Endothelial cell of umbilical vein (primary cell): ENCODE measurements at regions not wholly inside any gene's neighbourhood (a gene's known extent, or its start where the extent isn't known, plus 50 kb on each side); places are given as distances from the start of the nearest gene placed in this dataset.

Experiments
- BruUV-seq: library from RNA; stranded (reverse); fragments of 400-500 nt; replicated peaks from 2 replicates; lab custom pipeline; 2021; lab: Mats Ljungman, UMichigan
- CTCF ChIA-PET: fragments of 300-600, 350-600 bp; sonication (Branson Sonifier 250); formaldehyde crosslinking; loops from one replicate; lab custom pipeline; 2021; ENCODE audit warnings: antibody characterized with exemption, inconsistent platforms; lab: Charles Lee
- POLR2A ChIA-PET: fragments of 300-600, 350-600 bp; sonication (Branson Sonifier 250); formaldehyde crosslinking; loops from one replicate; lab custom pipeline; 2021; ENCODE audit warnings: antibody characterized with exemption, inconsistent platforms; lab: Charles Lee
- DNase-seq: peaks from one replicate; pipeline ENCODE4 v3.0.0-alpha.2; 2011; ENCODE audit warnings: low read depth, low spot score
- FAIRE-seq: peaks from 2 replicates; lab custom pipeline; 2011; peaks lifted over from hg19 to GRCh38; lab: Jason Lieb, UNC
- H2AFZ ChIP-seq: 2 replicates; pipeline ENCODE4 v1.6.0; 2012; ENCODE audit warnings: low read depth, low read length, control low read depth, inconsistent platforms
- H3K27ac ChIP-seq: 2 replicates; pipeline ENCODE4 v1.5.1; 2011; ENCODE audit warnings: low read depth, mild to moderate bottlenecking, control low read depth, low read length, moderate library complexity; ENCODE audit not compliant: insufficient read depth
- H3K27me3 ChIP-seq, 2 experiments: 2 replicates each; pipeline versions ENCODE4 v1.6.0 to v1.6.1; 2011; ENCODE audit warnings: low read length in 2 of 2, mixed read lengths in 1 of 2; ENCODE audit not compliant: control insufficient read depth in 2 of 2, insufficient read depth in 2 of 2
- H3K36me3 ChIP-seq, 2 experiments: 2 replicates in 1 of 2; 3 replicates in 1 of 2; pipeline ENCODE4 v1.5.1; 2011; ENCODE audit warnings: low read length in 2 of 2, mild to moderate bottlenecking in 1 of 2, moderate library complexity in 1 of 2; ENCODE audit not compliant: control insufficient read depth in 2 of 2, insufficient read depth in 2 of 2; ENCODE audit errors: extremely low read depth in 1 of 2
- H3K4me1 ChIP-seq: 3 replicates; pipeline ENCODE4 v1.5.1; 2011; ENCODE audit warnings: mild to moderate bottlenecking, low read length; ENCODE audit not compliant: control insufficient read depth, insufficient read depth; ENCODE audit errors: extremely low read depth
- H3K4me2 ChIP-seq: 2 replicates; pipeline ENCODE4 v1.6.1; 2011; ENCODE audit warnings: low read length, control low read depth, mixed read lengths; ENCODE audit not compliant: insufficient read depth
- H3K4me3 ChIP-seq, 3 experiments: fragments of 200-600 bp in 1 of 3; sonication (generic), shearing (Covaris generic) in 1 of 3; replicated peaks in 1 of 3; 2 replicates each; pipeline ENCODE4 v1.5.1; 2011 to 2016; ENCODE audit warnings: control low read depth in 3 of 3, low read length in 3 of 3, mild to moderate bottlenecking in 2 of 3, inconsistent platforms in 1 of 3, low read depth in 1 of 3, moderate library complexity in 1 of 3; ENCODE audit not compliant: insufficient read depth in 1 of 3
- H3K79me2 ChIP-seq: 2 replicates; pipeline ENCODE4 v1.6.0; 2012; ENCODE audit warnings: low read length, inconsistent platforms; ENCODE audit not compliant: control insufficient read depth, insufficient read depth
- H3K9ac ChIP-seq: replicated peaks from 2 replicates; pipeline ENCODE3; 2011; ENCODE audit warnings: low read length, control low read depth; ENCODE audit not compliant: insufficient read depth; ENCODE audit errors: extremely low read depth
- H3K9me1 ChIP-seq: replicated peaks from 3 replicates; pipeline ENCODE4 v1.6.0; 2011; ENCODE audit warnings: mild to moderate bottlenecking, low read length; ENCODE audit not compliant: control insufficient read depth, insufficient read depth; ENCODE audit errors: extremely low read depth
- H3K9me3 ChIP-seq: replicated peaks from 2 replicates; pipeline ENCODE4 v1.5.1; 2012; ENCODE audit warnings: low read length, inconsistent platforms; ENCODE audit not compliant: control insufficient read depth, insufficient read depth
- H4K20me1 ChIP-seq: replicated peaks from 2 replicates; pipeline ENCODE3; 2011; ENCODE audit warnings: mild to moderate bottlenecking, low read length; ENCODE audit not compliant: control insufficient read depth, insufficient read depth; ENCODE audit errors: extremely low read depth
- CTCF ChIP-seq, 2 donors: IDR thresholded peaks; 1 replicate in 1 of 2; 2 replicates in 1 of 2; pipeline ENCODE4 v1.5.1; 2011; ENCODE audit warnings: low read length in 2 of 2, mild to moderate bottlenecking in 2 of 2, moderate library complexity in 2 of 2, control low read depth in 1 of 2, inconsistent platforms in 1 of 2, low read depth in 1 of 2; ENCODE audit not compliant: insufficient read depth in 1 of 2; ENCODE audit errors: extremely low read depth in 1 of 2
- EZH2 ChIP-seq: IDR thresholded peaks from 2 replicates; pipeline ENCODE4 v1.6.1; 2012; ENCODE audit warnings: borderline replicate concordance, low read depth, mild to moderate bottlenecking, moderate library complexity, low read length, inconsistent platforms; ENCODE audit not compliant: severe bottlenecking
- FOS ChIP-seq: IDR thresholded peaks from 2 replicates; pipeline ENCODE4 v1.6.1; 2011; ENCODE audit warnings: mild to moderate bottlenecking, low read length, moderate library complexity, borderline replicate concordance; ENCODE audit not compliant: insufficient read depth
- GATA2 ChIP-seq: IDR thresholded peaks from 2 replicates; pipeline ENCODE4 v1.7.0; 2011; ENCODE audit warnings: low read depth, mild to moderate bottlenecking, moderate library complexity, mixed read lengths, low read length; ENCODE audit not compliant: insufficient read length, insufficient read depth
- JUN ChIP-seq: IDR thresholded peaks from 2 replicates; pipeline ENCODE4 v1.6.1; 2011; ENCODE audit warnings: borderline replicate concordance, low read depth; ENCODE audit not compliant: insufficient read length, insufficient read depth
- MAX ChIP-seq: IDR thresholded peaks from 2 replicates; pipeline ENCODE4 v1.6.1; 2011; ENCODE audit not compliant: insufficient read depth, insufficient read length
- MYC ChIP-seq: IDR thresholded peaks from one replicate; pipeline ENCODE4 v1.6.1; 2011; ENCODE audit warnings: mild to moderate bottlenecking, low read depth, low read length
- POLR2A ChIP-seq: IDR thresholded peaks from 2 replicates; pipeline ENCODE4 v1.6.1; 2012; ENCODE audit warnings: low read depth, mild to moderate bottlenecking, control low read depth, low read length
- POLR2AphosphoS5 ChIP-seq: IDR thresholded peaks from 2 replicates; pipeline ENCODE4 v1.6.1; 2012; ENCODE audit warnings: low read depth, mild to moderate bottlenecking, control low read depth, low read length, moderate library complexity; ENCODE audit not compliant: insufficient read depth
- dilution Hi-C: fragments of 300-500 bp; cut with MboI; formaldehyde crosslinking; loops from one replicate; pipeline ENCODE4 v1.15.0; 2019; ENCODE audit warnings: low sequenced_read_pairs; ENCODE audit not compliant: extremely low pct_ligation_motif_present
- intact Hi-C: fragments of 100-400 bp; cut with micrococcal nuclease; formaldehyde crosslinking; loops from one replicate; pipeline ENCODE4 v1.10.0; 2022

- no peak overlapping the region for H3K27ac ChIP-seq
- TF ChIP-seq MAX (no peak), GATA2 (no peak)
- no peak overlapping the region for H2AFZ ChIP-seq
- CTCF ChIA-PET: no interaction called here
- H3K4me2 ChIP-seq: no peak overlapping the region
- dilution Hi-C loops: no loop called here
- no peaks in the 10 kb centered on the region for H3K36me3 ChIP-seq
- H3K79me2 ChIP-seq: no peaks in the 10 kb centered on the region
- BruUV-seq: no TSS peak
- no peak overlapping the region for H3K9ac ChIP-seq
- H3K9me3 ChIP-seq: no peaks in the 10 kb centered on the region
- H3K4me1 ChIP-seq: no peaks in the 10 kb centered on the region
- no peak overlapping the region for H3K4me3 ChIP-seq
- no peaks in the 10 kb centered on the region for H3K9me1 ChIP-seq
- POLR2A ChIA-PET: no interaction called here
- H3K27me3 ChIP-seq: peaks cover 2 to 8% of the 10 kb centered on the region in 2 experiments
- DNase-seq (no peak), FAIRE-seq (no peak)
- no peaks in the 10 kb centered on the region for H4K20me1 ChIP-seq
- intact Hi-C loops: no loop called here
Measured at GRCh38 chr15:62799037-62799436, 243.5 kb upstream of the TPM1 start.

GRCh38 chr15:62799919-62800318 lies 242.6 kb upstream of the TPM1 start:
- POLR2A ChIA-PET: no interaction called here

More at GRCh38 chr15:62799919-62800318, 242.6 kb upstream of the TPM1 start:
- FAIRE-seq (no peak), DNase-seq (no peak)
- Histone ChIP-seq H3K9me1 (no peaks in the 10 kb centered on the region), H3K79me2 (no peaks in the 10 kb centered on the region), H3K27ac (no peak overlapping the region), H3K9me3 (no peaks in the 10 kb centered on the region), H3K4me3 (no peak overlapping the region), H3K4me2 (no peak overlapping the region), H3K9ac (no peak overlapping the region), H2AFZ (no peak overlapping the region), H4K20me1 (no peaks in the 10 kb centered on the region), H3K4me1 (no peaks in the 10 kb centered on the region), H3K36me3 (no peaks in the 10 kb centered on the region), H3K27me3 (peaks cover 0 to 6% of the 10 kb centered on the region in 2 experiments)
- BruUV-seq: no TSS peak
- dilution Hi-C loops (no loop called here), intact Hi-C loops (no loop called here)
- TF ChIP-seq MAX (no peak), EZH2 (no peak), POLR2A (no peak), JUN (no peak), FOS (no peak), POLR2AphosphoS5 (no peak), GATA2 (no peak), CTCF (IDR thresholded peaks at IDR 0.05; ENCODE audit: extremely low read depth in 1 of 2, insufficient read depth in 1 of 2, low read depth in 1 of 2, low read length in 2 of 2) (no peak), MYC (no peak)
- CTCF ChIA-PET: interaction anchor here (1.0 to 1.1 kb wide), 2 partner anchors 11 to 58 kb away, joined by 3 to 5 read pairs; no protein-coding TSS in a partner anchor
